Uterus (tissue), 3 donors: ENCODE measurements at regions not wholly inside any gene's neighbourhood (a gene's known extent, or its start where the extent isn't known, plus 50 kb on each side); places are given as distances from the start of the nearest gene placed in this dataset.
A peak's percentile ranks its signal among the peaks of the same experiment; 100 is the strongest.

Experiments used
- DNase-seq, 2 donors: peaks; one replicate each; pipeline ENCODE4 v3.0.0-alpha.2; 2019 to 2020
- H3K27ac ChIP-seq, 2 donors: fragments of 200-600 bp; sonication (generic); 1 replicate in 1 of 2; 2 replicates in 1 of 2; pipeline ENCODE4 v1.5.1; 2016 to 2018
- H3K27me3 ChIP-seq, 2 donors: fragments of 200-600 bp; sonication (generic); one replicate each; pipeline ENCODE4 v1.5.1; 2018 to 2019; ENCODE audit warnings: control low read depth in 1 of 2
- H3K36me3 ChIP-seq, 2 donors: fragments of 200-600 bp; sonication (generic); one replicate each; pipeline ENCODE4 v1.5.1; 2019; ENCODE audit warnings: control low read depth in 1 of 2
- H3K4me1 ChIP-seq, 2 donors: fragments of 200-600 bp; sonication (generic); one replicate each; pipeline ENCODE4 v1.5.1; 2018 to 2019; ENCODE audit warnings: control low read depth in 1 of 2
- H3K4me3 ChIP-seq, 2 donors: fragments of 200-600 bp; sonication (generic); 1 replicate in 1 of 2; 2 replicates in 1 of 2; pipeline ENCODE4 v1.5.1; 2018 to 2019; ENCODE audit warnings: mild to moderate bottlenecking in 1 of 2
- H3K9me3 ChIP-seq, 2 donors: fragments of 200-600 bp; sonication (generic); one replicate each; pipeline ENCODE4 v1.5.1; 2019; ENCODE audit warnings: control low read depth in 1 of 2
- CTCF ChIP-seq, 4 experiments: fragments of 200-600 bp in 2 of 4; fragments of 450-650 bp in 2 of 4; sonication (generic) in 2 of 4; IDR thresholded peaks; one replicate each; pipeline ENCODE4 v1.5.1; 2016 to 2019; ENCODE audit warnings: antibody characterized with exemption in 4 of 4, mild to moderate bottlenecking in 2 of 4, moderate library complexity in 1 of 4
- POLR2A ChIP-seq, 2 donors: fragments of 450-650 bp; IDR thresholded peaks; one replicate each; pipeline ENCODE4 v1.6.1; 2016; ENCODE audit warnings: antibody characterized with exemption in 2 of 2, mild to moderate bottlenecking in 1 of 2, moderate library complexity in 1 of 2
- intact Hi-C: fragments of 100-400 bp; cut with DNase I; formaldehyde crosslinking; loops from one replicate; pipeline ENCODE4 v1.15.1; 2023; ENCODE audit warnings: low total_unique reads
- donor health status: DM: yes; HTN: yes; CAD: no.

DNA sequence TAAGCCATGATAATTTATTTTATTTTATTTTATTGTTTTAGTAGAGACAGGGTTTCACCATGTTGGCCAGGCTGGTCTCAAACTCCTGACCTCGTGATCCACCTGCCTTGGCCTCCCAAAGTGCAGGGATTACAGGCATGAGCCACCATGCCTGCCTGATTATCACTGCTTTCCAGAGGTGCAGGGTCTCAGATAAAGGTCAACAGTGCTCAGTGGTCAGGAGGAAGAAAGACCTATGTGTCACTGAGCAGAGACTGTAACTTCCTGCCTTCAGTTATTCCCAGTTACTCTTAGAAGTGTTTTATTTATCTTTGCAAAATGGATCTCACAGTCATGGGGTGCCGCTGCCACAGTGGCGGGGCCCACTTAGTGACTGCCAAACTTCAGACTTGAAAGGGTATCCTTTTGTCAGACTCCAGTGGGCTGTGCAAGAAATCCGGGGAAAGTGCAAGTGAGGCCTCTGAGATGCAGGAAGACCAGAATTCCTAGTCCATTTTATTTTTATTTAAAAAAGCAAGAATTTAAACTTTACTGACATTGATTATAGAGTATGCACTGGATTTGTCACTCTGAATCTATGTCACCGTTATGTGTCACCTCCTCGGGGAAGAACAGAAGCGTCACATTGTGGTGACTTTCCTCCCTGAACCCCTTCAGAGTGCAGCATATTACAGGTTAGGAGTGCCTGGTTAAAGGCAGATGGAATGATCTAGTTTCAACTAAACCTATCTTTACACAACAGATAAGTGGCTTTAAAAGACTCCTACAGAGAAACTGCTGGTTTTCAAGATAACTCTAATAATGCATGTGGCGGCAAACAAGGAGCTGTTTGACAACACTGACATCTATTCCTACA is 59.1 kb upstream of the BICD1 start:
- intact Hi-C loops, result no loop called here
- H3K27me3 ChIP-seq, result no peaks in the 10 kb centered on the region
- peaks cover 0 to 10% of the 10 kb centered on the region in 2 donors for H3K9me3 ChIP-seq
- no peaks in the 10 kb centered on the region for H3K4me1 ChIP-seq
- no peaks in the 10 kb centered on the region for H3K36me3 ChIP-seq
- no peak for DNase-seq
- TF ChIP-seq POLR2A (IDR thresholded peaks at IDR 0.05) (no peak), CTCF (IDR thresholded peaks at IDR 0.05) (no peak)
- H3K27ac ChIP-seq, result no peak overlapping the region
- no peak overlapping the region for H3K4me3 ChIP-seq

GRCh38 chr12:32048791-32049190 is 57.9 kb upstream of the BICD1 start:
- Histone ChIP-seq H3K4me1 (no peaks in the 10 kb centered on the region), H3K36me3 (no peaks in the 10 kb centered on the region), H3K4me3 (no peak overlapping the region), H3K9me3 (peaks cover 0 to 8% of the 10 kb centered on the region in 2 donors), H3K27me3 (no peaks in the 10 kb centered on the region), H3K27ac (no peak overlapping the region)
- DNase-seq, result no peak
- intact Hi-C loops, result no loop called here
- TF ChIP-seq CTCF (IDR thresholded peaks at IDR 0.05) (no peak), POLR2A (IDR thresholded peaks at IDR 0.05) (no peak)

GRCh38 chr12:32049956-32050355 is 56.7 kb upstream of the BICD1 start:
- Histone ChIP-seq H3K27me3 (no peaks in the 10 kb centered on the region), H3K4me1 (no peaks in the 10 kb centered on the region), H3K4me3 (no peak overlapping the region), H3K36me3 (no peaks in the 10 kb centered on the region), H3K9me3 (no peaks in the 10 kb centered on the region), H3K27ac (no peak overlapping the region)
- no peak for TF ChIP-seq POLR2A (IDR thresholded peaks at IDR 0.05)
- TF ChIP-seq CTCF (IDR thresholded peaks at IDR 0.05), result no peak
- intact Hi-C loops, result loop anchor here (10.0 kb wide), 1 partner anchor 255 kb away; no protein-coding TSS in a partner anchor
- no peak for DNase-seq

DNA sequence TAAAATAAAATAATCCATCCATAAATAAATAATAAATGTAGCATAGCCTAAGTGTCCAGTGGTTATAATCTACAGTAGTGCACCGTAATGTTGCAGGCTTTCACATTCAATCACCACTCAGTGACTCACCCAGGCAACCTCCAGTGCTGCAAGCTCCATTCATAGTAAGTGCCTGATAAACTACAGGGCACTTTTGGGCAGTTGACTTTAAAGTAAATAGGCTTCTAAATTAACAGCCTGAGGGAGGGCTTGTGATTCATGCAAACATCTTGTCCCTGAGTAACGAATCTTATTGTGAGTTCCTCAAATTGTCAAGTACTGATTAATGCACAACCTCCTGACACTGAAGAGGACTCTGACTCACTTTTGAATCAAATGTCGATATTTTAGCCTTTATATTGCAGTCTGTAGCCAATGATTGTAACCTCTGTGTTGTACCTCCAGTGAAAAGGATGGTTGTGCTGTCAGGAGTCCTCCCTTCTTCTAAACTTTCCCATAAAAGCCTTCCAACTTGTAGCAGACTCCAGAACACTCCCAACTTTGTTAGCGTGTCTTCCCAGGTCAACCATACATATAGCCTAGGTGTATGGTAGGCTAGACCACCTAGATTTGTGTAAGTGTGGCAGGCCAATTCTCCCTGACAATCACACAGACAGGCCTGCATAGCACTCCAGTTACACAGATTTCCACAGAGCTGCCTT is 55.0 kb upstream of the BICD1 start:
- no peaks in the 10 kb centered on the region for H3K27me3 ChIP-seq
- TF ChIP-seq CTCF (IDR thresholded peaks at IDR 0.05), result no peak
- no peak for TF ChIP-seq POLR2A (IDR thresholded peaks at IDR 0.05)
- no peak overlapping the region for H3K4me3 ChIP-seq
- DNase-seq, result peak in 1 of 2 donors; percentile 68
- H3K36me3 ChIP-seq, result no peaks in the 10 kb centered on the region
- H3K9me3 ChIP-seq, result no peaks in the 10 kb centered on the region
- intact Hi-C loops, result loop anchor here (10.0 kb wide), 1 partner anchor 253 kb away; no protein-coding TSS in a partner anchor
- H3K4me1 ChIP-seq, result no peaks in the 10 kb centered on the region
- peak overlapping the region; percentile 60 to 77 for H3K27ac ChIP-seq

- intact Hi-C loops, result loop anchor here (10.0 kb wide), 1 partner anchor 253 kb away; no protein-coding TSS in a partner anchor
- Histone ChIP-seq H3K27me3 (no peaks in the 10 kb centered on the region), H3K4me3 (no peak overlapping the region), H3K27ac (peak overlapping the region; percentile 60 to 77), H3K4me1 (no peaks in the 10 kb centered on the region), H3K36me3 (no peaks in the 10 kb centered on the region), H3K9me3 (no peaks in the 10 kb centered on the region)
- TF ChIP-seq POLR2A (IDR thresholded peaks at IDR 0.05) (no peak), CTCF (IDR thresholded peaks at IDR 0.05) (no peak)
- DNase-seq, result no peak
Measured at GRCh38 chr12:32052212-32052713, 54.4 kb upstream of the BICD1 start.
